Large intestine (tissue), 3 donors: ENCODE measurements at regions not wholly inside any gene's neighbourhood (a gene's known extent, or its start where the extent isn't known, plus 50 kb on each side); places are given as distances from the start of the nearest gene placed in this dataset.
"Not testable (repeated sequence)": the region's sequence is repeated elsewhere in the genome, so short reads cannot be mapped to it uniquely, and the experiment has no call there.

Experiments used
- DNase-seq, 2 donors: peaks; one replicate each; pipeline versions ENCODE4 v3.0.0 to v3.0.0-alpha.2; 2013
- H3K27ac ChIP-seq: one replicate; pipeline ENCODE4 v1.5.1; 2013; ENCODE audit warnings: low read length
- H3K27me3 ChIP-seq: 2 replicates; pipeline ENCODE4 v1.6.1; 2013; ENCODE audit warnings: low read length; ENCODE audit not compliant: control insufficient read depth, insufficient read depth
- H3K36me3 ChIP-seq: 2 replicates; pipeline ENCODE4 v1.6.1; 2013; ENCODE audit warnings: low read length; ENCODE audit not compliant: control insufficient read depth, insufficient read depth
- H3K4me1 ChIP-seq: one replicate; pipeline ENCODE4 v1.6.1; 2013; ENCODE audit warnings: low read length; ENCODE audit not compliant: control insufficient read depth, insufficient read depth
- H3K4me3 ChIP-seq: one replicate; pipeline ENCODE4 v1.5.1; 2013; ENCODE audit warnings: low read length
- H3K9me3 ChIP-seq: one replicate; pipeline ENCODE4 v1.6.1; 2013; ENCODE audit warnings: mild to moderate bottlenecking, low read depth, low read length, moderate library complexity; ENCODE audit not compliant: control insufficient read depth
- WGBS: methylation state at CpG from one replicate; pipeline ENCODE4 v1.1.5; 2013; ENCODE audit warnings: low lambda C conversion rate; ENCODE audit not compliant: insufficient coverage; 5-methylcytosine and 5-hydroxymethylcytosine counted together

GRCh38 chr14:34169561-34169960 lies 218.7 kb upstream of the EGLN3 start:
- DNase-seq: no peak
- H3K36me3 ChIP-seq: no peaks in the 10 kb centered on the region
- H3K4me1 ChIP-seq: peaks cover 2% of the 10 kb centered on the region
- H3K27ac ChIP-seq: no peak overlapping the region
- no peaks in the 10 kb centered on the region for H3K9me3 ChIP-seq
- H3K4me3 ChIP-seq: no peak overlapping the region
- peaks cover 8% of the 10 kb centered on the region for H3K27me3 ChIP-seq
- WGBS: no CpG with 5 or more reads among the region's 3 CpGs

DNA sequence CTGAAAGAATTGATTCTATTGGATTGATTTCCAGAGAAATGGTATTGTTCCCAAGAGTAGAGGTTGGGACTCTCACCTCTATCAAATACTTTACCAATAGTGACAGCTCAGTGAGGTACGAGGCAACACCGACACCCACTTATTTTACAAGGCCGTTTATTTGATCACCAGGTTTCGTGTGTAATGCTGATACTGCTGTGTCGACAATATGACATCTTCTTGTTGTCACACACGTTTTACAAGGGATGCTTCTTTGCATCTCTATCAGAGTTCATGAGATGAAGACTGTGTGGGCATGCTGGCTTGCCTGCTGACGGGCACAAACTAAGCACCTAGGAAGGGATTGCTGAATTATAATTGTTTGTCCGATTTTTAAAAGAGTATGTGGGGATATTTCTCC lies 217.8 kb upstream of the EGLN3 start:
- peaks cover 8% of the 10 kb centered on the region for H3K27me3 ChIP-seq
- H3K9me3 ChIP-seq: no peaks in the 10 kb centered on the region
- no peaks in the 10 kb centered on the region for H3K36me3 ChIP-seq
- WGBS: 100% methylated on average over 1 of the region's 8 CpGs
- H3K4me3 ChIP-seq: no peak overlapping the region
- no peak overlapping the region for H3K27ac ChIP-seq
- DNase-seq: no peak
- H3K4me1 ChIP-seq: peaks cover 2% of the 10 kb centered on the region

DNA sequence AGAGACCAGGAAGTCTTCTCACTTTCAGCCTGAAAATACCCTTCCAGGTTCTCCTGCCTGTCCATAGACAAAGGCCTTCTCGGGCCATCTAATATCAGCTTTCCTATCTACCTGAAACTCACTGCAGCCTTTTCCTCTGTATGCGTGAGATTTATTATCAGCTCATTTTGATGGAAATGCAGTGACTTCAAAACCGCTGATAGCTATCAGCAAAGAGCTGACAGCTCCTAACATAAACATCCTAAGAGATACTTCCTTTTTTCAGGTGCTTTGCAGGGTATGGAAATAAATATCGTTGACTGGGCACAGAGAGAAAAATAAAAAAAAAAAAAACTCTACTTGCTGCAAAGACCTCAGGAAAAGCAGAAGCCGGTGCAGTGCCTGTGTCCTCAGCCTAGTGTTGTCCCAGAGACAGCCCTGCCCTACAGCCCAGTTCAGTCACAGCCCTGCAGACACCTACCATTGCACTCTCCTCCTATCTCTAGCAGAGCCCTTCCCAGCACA lies 215.0 kb upstream of the EGLN3 start:
- Histone ChIP-seq H3K27me3 (peaks cover 8% of the 10 kb centered on the region), H3K4me1 (no peaks in the 10 kb centered on the region), H3K4me3 (no peak overlapping the region), H3K9me3 (no peaks in the 10 kb centered on the region), H3K36me3 (no peaks in the 10 kb centered on the region), H3K27ac (no peak overlapping the region)
- no CpG with 5 or more reads among the region's 5 CpGs for WGBS
- no peak for DNase-seq

DNA sequence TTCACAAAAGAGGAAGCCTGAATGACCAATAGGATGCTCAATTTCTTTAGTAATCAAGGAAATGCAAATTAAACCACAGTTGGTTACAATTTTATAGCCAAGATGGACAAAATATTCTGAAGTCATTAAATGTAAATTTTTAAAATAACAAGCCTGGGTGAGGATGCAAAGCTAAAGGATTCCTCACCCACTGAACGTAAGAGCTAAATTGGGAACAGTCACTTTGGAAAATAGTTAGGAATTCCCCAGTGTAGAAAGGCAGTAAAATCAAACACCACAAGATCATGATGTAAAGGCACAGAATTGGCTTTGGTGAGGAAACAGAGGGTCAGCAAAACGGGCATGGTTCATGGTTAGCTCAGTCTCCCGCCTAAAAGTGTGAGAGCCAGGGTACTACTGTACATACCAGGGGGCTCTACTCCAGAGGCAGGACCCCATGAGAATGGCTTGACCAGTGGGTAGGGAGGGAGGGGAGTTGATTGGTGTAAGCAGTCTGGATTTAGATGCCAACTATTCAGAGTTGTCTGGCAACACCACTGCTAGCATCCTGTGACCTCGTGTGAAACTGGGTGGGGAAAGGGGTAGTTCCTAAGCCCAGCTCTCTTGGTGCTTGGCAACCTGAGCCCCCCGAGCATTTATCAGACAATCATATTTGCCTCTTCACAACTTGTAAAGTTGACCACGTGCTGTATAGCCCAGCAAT lies 213.4 kb upstream of the EGLN3 start:
- Histone ChIP-seq H3K9me3 (no peaks in the 10 kb centered on the region), H3K36me3 (no peaks in the 10 kb centered on the region), H3K4me3 (no peak overlapping the region), H3K27ac (no peak overlapping the region), H3K4me1 (no peaks in the 10 kb centered on the region), H3K27me3 (peaks cover 8% of the 10 kb centered on the region)
- no peak for DNase-seq
- no CpG with 5 or more reads among the region's 6 CpGs for WGBS

- Histone ChIP-seq H3K4me3 (no peak overlapping the region), H3K27ac (no peak overlapping the region), H3K36me3 (no peaks in the 10 kb centered on the region), H3K4me1 (no peaks in the 10 kb centered on the region), H3K27me3 (peaks cover 10% of the 10 kb centered on the region), H3K9me3 (no peaks in the 10 kb centered on the region)
- WGBS: 92% methylated on average over 2 of the region's 5 CpGs
- no peak for DNase-seq
Observed at GRCh38 chr14:34161351-34162082, 210.6 kb upstream of the EGLN3 start.

DNA sequence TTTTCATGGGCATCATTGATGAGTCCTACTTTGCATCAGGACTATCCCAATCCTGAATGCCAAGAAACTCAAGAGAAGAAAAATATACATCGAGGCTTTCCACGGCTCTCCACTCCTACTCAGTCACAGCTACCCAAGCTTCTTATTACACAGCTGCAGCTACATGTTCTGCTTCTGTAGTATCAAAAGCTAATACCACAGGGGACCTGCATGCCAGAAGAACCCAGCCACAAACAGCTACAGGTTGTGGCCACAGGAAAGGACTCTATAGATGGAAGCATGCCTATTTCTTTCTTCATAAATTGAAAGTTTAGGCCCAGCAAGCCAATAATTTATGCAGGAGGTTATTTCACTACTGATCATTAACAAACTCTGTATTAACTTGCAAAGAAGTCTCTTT lies 209.7 kb upstream of the EGLN3 start:
- H3K36me3 ChIP-seq: no peaks in the 10 kb centered on the region
- H3K4me3 ChIP-seq: no peak overlapping the region
- H3K9me3 ChIP-seq: no peaks in the 10 kb centered on the region
- no peak overlapping the region for H3K27ac ChIP-seq
- no CpG with 5 or more reads among the region's 2 CpGs for WGBS
- no peak for DNase-seq
- H3K27me3 ChIP-seq: peaks cover 3% of the 10 kb centered on the region
- H3K4me1 ChIP-seq: no peaks in the 10 kb centered on the region

GRCh38 chr14:34157651-34158050 lies 206.8 kb upstream of the EGLN3 start:
- H3K9me3 ChIP-seq: no peaks in the 10 kb centered on the region
- no peaks in the 10 kb centered on the region for H3K36me3 ChIP-seq
- WGBS: no CpG with 5 or more reads among the region's 2 CpGs
- H3K27me3 ChIP-seq: peaks cover 2% of the 10 kb centered on the region
- no peak overlapping the region for H3K4me3 ChIP-seq
- no peaks in the 10 kb centered on the region for H3K4me1 ChIP-seq
- no peak for DNase-seq
- H3K27ac ChIP-seq: no peak overlapping the region

- Histone ChIP-seq H3K27ac (no peak overlapping the region), H3K36me3 (no peaks in the 10 kb centered on the region), H3K9me3 (no peaks in the 10 kb centered on the region), H3K27me3 (no peaks in the 10 kb centered on the region), H3K4me1 (no peaks in the 10 kb centered on the region), H3K4me3 (no peak overlapping the region)
- DNase-seq: no peak
- WGBS: no CpG with 5 or more reads among the region's 3 CpGs
Observed at GRCh38 chr14:34147461-34147860, 196.6 kb upstream of the EGLN3 start.

- DNase-seq, H3K36me3 ChIP-seq, H3K4me3 ChIP-seq, H3K4me1 ChIP-seq, H3K27me3 ChIP-seq, H3K27ac ChIP-seq, H3K9me3 ChIP-seq: not testable (repeated sequence)
- no CpG with 5 or more reads among the region's 6 CpGs for WGBS
Observed at GRCh38 chr14:34140127-34140526, 189.3 kb upstream of the EGLN3 start.

GRCh38 chr14:34139160-34140121 lies 188.6 kb upstream of the EGLN3 start:
- H3K4me1 ChIP-seq, H3K27me3 ChIP-seq, H3K4me3 ChIP-seq, H3K9me3 ChIP-seq, H3K36me3 ChIP-seq, H3K27ac ChIP-seq: not testable (repeated sequence)
- DNase-seq: peak; percentile 60 to 80
- no CpG with 5 or more reads among the region's 13 CpGs for WGBS
